ENCODE measurements at regions not wholly inside any gene's neighbourhood (a gene's known extent, or its start where the extent isn't known, plus 50 kb on each side); places are given as distances from the start of the nearest gene placed in this dataset.

- POLR2A ChIA-PET: no interaction called here
- no peaks in the 10 kb centered on the region for H3K36me3 Mint-ChIP-seq (ENCODE audit: low read depth)
- H3K9me3 Mint-ChIP-seq: peaks cover 2% of the 10 kb centered on the region
- H3K27me3 Mint-ChIP-seq: no peaks in the 10 kb centered on the region
- DNase-seq: no peak
- no peak overlapping the region for H3K4me3 Mint-ChIP-seq
- CTCF ChIA-PET: interaction anchor here (0.7 kb wide), 1 partner anchor 1605 kb away, joined by 5 read pairs; no protein-coding TSS in a partner anchor
- no peak overlapping the region for H3K27ac Mint-ChIP-seq
- no peaks in the 10 kb centered on the region for H3K4me1 Mint-ChIP-seq
These were observed 520.0 kb upstream of the SPHKAP start for GRCh38 chr2:228701506-228701905.

GRCh38 chr2:228700638-228701037, 519.2 kb upstream of the SPHKAP start:
- H3K36me3 Mint-ChIP-seq (ENCODE audit: low read depth): no peaks in the 10 kb centered on the region
- DNase-seq: no peak
- H3K27ac Mint-ChIP-seq: no peak overlapping the region
- no peaks in the 10 kb centered on the region for H3K4me1 Mint-ChIP-seq
- no peaks in the 10 kb centered on the region for H3K27me3 Mint-ChIP-seq
- ChIA-PET POLR2A (no interaction called here), CTCF (interaction anchor here (0.7 kb wide), 1 partner anchor 486 kb away, joined by 5 read pairs; no protein-coding TSS in a partner anchor)
- H3K9me3 Mint-ChIP-seq: peaks cover 2% of the 10 kb centered on the region
- no peak overlapping the region for H3K4me3 Mint-ChIP-seq

- Mint-ChIP-seq H3K4me3 (no peak overlapping the region), H3K36me3 (ENCODE audit: low read depth) (no peaks in the 10 kb centered on the region), H3K27ac (no peak overlapping the region), H3K9me3 (peaks cover 2% of the 10 kb centered on the region), H3K27me3 (no peaks in the 10 kb centered on the region), H3K4me1 (no peaks in the 10 kb centered on the region)
- ChIA-PET CTCF (no interaction called here), POLR2A (no interaction called here)
- DNase-seq: no peak
These were observed 518.4 kb upstream of the SPHKAP start for GRCh38 chr2:228699888-228700287.

- Mint-ChIP-seq H3K27me3 (no peaks in the 10 kb centered on the region), H3K4me3 (no peak overlapping the region), H3K27ac (no peak overlapping the region), H3K9me3 (peaks cover 2% of the 10 kb centered on the region), H3K36me3 (ENCODE audit: low read depth) (no peaks in the 10 kb centered on the region), H3K4me1 (no peaks in the 10 kb centered on the region)
- no peak for DNase-seq
- POLR2A ChIA-PET: no interaction called here
- CTCF ChIA-PET: no interaction called here
These were observed 517.9 kb upstream of the SPHKAP start for GRCh38 chr2:228699400-228699799.

GRCh38 chr2:228698963-228699362, 517.5 kb upstream of the SPHKAP start:
- Mint-ChIP-seq H3K36me3 (ENCODE audit: low read depth) (no peaks in the 10 kb centered on the region), H3K4me3 (no peak overlapping the region), H3K9me3 (no peaks in the 10 kb centered on the region), H3K4me1 (no peaks in the 10 kb centered on the region), H3K27ac (no peak overlapping the region), H3K27me3 (no peaks in the 10 kb centered on the region)
- ChIA-PET CTCF (no interaction called here), POLR2A (no interaction called here)
- DNase-seq: no peak

GRCh38 chr2:228697456-228697855, 516.0 kb upstream of the SPHKAP start:
- POLR2A ChIA-PET: no interaction called here
- CTCF ChIA-PET: no interaction called here
- Mint-ChIP-seq H3K4me3 (no peak overlapping the region), H3K36me3 (ENCODE audit: low read depth) (no peaks in the 10 kb centered on the region), H3K9me3 (no peaks in the 10 kb centered on the region), H3K4me1 (no peaks in the 10 kb centered on the region), H3K27ac (no peak overlapping the region), H3K27me3 (no peaks in the 10 kb centered on the region)
- DNase-seq: no peak

- Mint-ChIP-seq H3K27me3 (no peaks in the 10 kb centered on the region), H3K9me3 (no peaks in the 10 kb centered on the region), H3K36me3 (ENCODE audit: low read depth) (no peaks in the 10 kb centered on the region), H3K27ac (no peak overlapping the region), H3K4me1 (no peaks in the 10 kb centered on the region), H3K4me3 (no peak overlapping the region)
- CTCF ChIA-PET: no interaction called here
- DNase-seq: no peak
- POLR2A ChIA-PET: no interaction called here
These were observed 509.2 kb upstream of the SPHKAP start for GRCh38 chr2:228690681-228691080.

GRCh38 chr2:228689053-228689452, 507.6 kb upstream of the SPHKAP start:
- no peaks in the 10 kb centered on the region for H3K4me1 Mint-ChIP-seq
- H3K36me3 Mint-ChIP-seq (ENCODE audit: low read depth): no peaks in the 10 kb centered on the region
- POLR2A ChIA-PET: no interaction called here
- H3K9me3 Mint-ChIP-seq: no peaks in the 10 kb centered on the region
- H3K27me3 Mint-ChIP-seq: no peaks in the 10 kb centered on the region
- CTCF ChIA-PET: no interaction called here
- no peak overlapping the region for H3K27ac Mint-ChIP-seq
- no peak overlapping the region for H3K4me3 Mint-ChIP-seq
- no peak for DNase-seq

GRCh38 chr2:228688007-228688645, 506.6 kb upstream of the SPHKAP start:
- no peak overlapping the region for H3K4me3 Mint-ChIP-seq
- POLR2A ChIA-PET: no interaction called here
- H3K9me3 Mint-ChIP-seq: peaks cover 2% of the 10 kb centered on the region
- H3K36me3 Mint-ChIP-seq (ENCODE audit: low read depth): no peaks in the 10 kb centered on the region
- no peak overlapping the region for H3K27ac Mint-ChIP-seq
- DNase-seq: no peak
- CTCF ChIA-PET: no interaction called here
- H3K27me3 Mint-ChIP-seq: no peaks in the 10 kb centered on the region
- H3K4me1 Mint-ChIP-seq: no peaks in the 10 kb centered on the region

GRCh38 chr2:228681979-228682378, 500.5 kb upstream of the SPHKAP start:
- no peak overlapping the region for H3K27ac Mint-ChIP-seq
- no peak for DNase-seq
- H3K9me3 Mint-ChIP-seq: peaks cover 2% of the 10 kb centered on the region
- no peaks in the 10 kb centered on the region for H3K36me3 Mint-ChIP-seq (ENCODE audit: low read depth)
- ChIA-PET CTCF (no interaction called here), POLR2A (no interaction called here)
- no peaks in the 10 kb centered on the region for H3K4me1 Mint-ChIP-seq
- H3K27me3 Mint-ChIP-seq: no peaks in the 10 kb centered on the region
- no peak overlapping the region for H3K4me3 Mint-ChIP-seq

- H3K9me3 Mint-ChIP-seq: peaks cover 2% of the 10 kb centered on the region
- no peak overlapping the region for H3K27ac Mint-ChIP-seq
- H3K4me3 Mint-ChIP-seq: no peak overlapping the region
- ChIA-PET CTCF (no interaction called here), POLR2A (no interaction called here)
- H3K36me3 Mint-ChIP-seq (ENCODE audit: low read depth): no peaks in the 10 kb centered on the region
- no peak for DNase-seq
- H3K27me3 Mint-ChIP-seq: no peaks in the 10 kb centered on the region
- no peaks in the 10 kb centered on the region for H3K4me1 Mint-ChIP-seq
These were observed 499.9 kb upstream of the SPHKAP start for GRCh38 chr2:228681426-228681825.

GRCh38 chr2:228678110-228678509, 496.6 kb upstream of the SPHKAP start:
- POLR2A ChIA-PET: no interaction called here

GRCh38 chr2:228675646-228676045, 494.2 kb upstream of the SPHKAP start:
- no peaks in the 10 kb centered on the region for H3K9me3 Mint-ChIP-seq
- H3K27me3 Mint-ChIP-seq: no peaks in the 10 kb centered on the region
- H3K27ac Mint-ChIP-seq: no peak overlapping the region
- POLR2A ChIA-PET: no interaction called here
- no peak for DNase-seq
- CTCF ChIA-PET: no interaction called here
- no peak overlapping the region for H3K4me3 Mint-ChIP-seq
- no peaks in the 10 kb centered on the region for H3K4me1 Mint-ChIP-seq
- H3K36me3 Mint-ChIP-seq (ENCODE audit: low read depth): no peaks in the 10 kb centered on the region

More at GRCh38 chr2:228678110-228678509, 496.6 kb upstream of the SPHKAP start:
- DNase-seq: no peak
- CTCF ChIA-PET: no interaction called here
- Mint-ChIP-seq H3K4me3 (no peak overlapping the region), H3K27me3 (no peaks in the 10 kb centered on the region), H3K9me3 (no peaks in the 10 kb centered on the region), H3K4me1 (no peaks in the 10 kb centered on the region), H3K36me3 (ENCODE audit: low read depth) (no peaks in the 10 kb centered on the region), H3K27ac (no peak overlapping the region)

GRCh38 chr2:228675091-228675490, 493.6 kb upstream of the SPHKAP start:
- H3K9me3 Mint-ChIP-seq: no peaks in the 10 kb centered on the region
- no peak for DNase-seq
- no peaks in the 10 kb centered on the region for H3K4me1 Mint-ChIP-seq
- CTCF ChIA-PET: no interaction called here
- no peak overlapping the region for H3K27ac Mint-ChIP-seq
- H3K36me3 Mint-ChIP-seq (ENCODE audit: low read depth): no peaks in the 10 kb centered on the region
- POLR2A ChIA-PET: no interaction called here
- H3K4me3 Mint-ChIP-seq: no peak overlapping the region
- no peaks in the 10 kb centered on the region for H3K27me3 Mint-ChIP-seq
